NCI-H2171 (cell line): ENCODE measurements at regions not wholly inside any gene's neighbourhood (a gene's known extent, or its start where the extent isn't known, plus 50 kb on each side); places are given as distances from the start of the nearest gene placed in this dataset.
"Not testable (repeated sequence)": the region's sequence is repeated elsewhere in the genome, so short reads cannot be mapped to it uniquely, and the experiment has no call there.

Source experiments
- DNase-seq: peaks from one replicate; lab custom pipeline; 2025; lab: John Stamatoyannopoulos, UW

- no peak for DNase-seq
Observed at GRCh38 chr3:66808891-66809594, 189.1 kb upstream of the KBTBD8 start.

GRCh38 chr3:66809595-66809958 is 188.5 kb upstream of the KBTBD8 start:
- DNase-seq: no peak

- DNase-seq: no peak
Observed at GRCh38 chr3:66812136-66812535, 186.0 kb upstream of the KBTBD8 start.

DNA sequence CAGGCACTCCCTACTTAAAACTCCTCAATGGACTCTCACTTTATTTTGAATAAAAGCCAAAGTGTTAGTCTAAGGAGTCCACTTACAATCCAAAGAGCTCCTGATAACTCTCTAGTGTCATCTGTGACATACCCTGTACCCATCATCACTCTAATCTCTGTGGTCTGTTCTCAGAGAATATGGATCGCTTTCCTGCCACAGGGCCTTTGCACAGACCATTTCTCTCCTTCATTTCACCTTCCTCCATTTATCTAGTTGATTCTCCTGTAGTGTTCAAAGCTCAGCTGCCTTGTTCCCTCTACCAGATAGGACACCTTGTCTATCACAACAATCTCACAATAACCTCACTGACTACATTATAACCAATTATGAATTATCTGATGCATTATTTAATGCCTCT is 185.4 kb upstream of the KBTBD8 start:
- DNase-seq: no peak

DNA sequence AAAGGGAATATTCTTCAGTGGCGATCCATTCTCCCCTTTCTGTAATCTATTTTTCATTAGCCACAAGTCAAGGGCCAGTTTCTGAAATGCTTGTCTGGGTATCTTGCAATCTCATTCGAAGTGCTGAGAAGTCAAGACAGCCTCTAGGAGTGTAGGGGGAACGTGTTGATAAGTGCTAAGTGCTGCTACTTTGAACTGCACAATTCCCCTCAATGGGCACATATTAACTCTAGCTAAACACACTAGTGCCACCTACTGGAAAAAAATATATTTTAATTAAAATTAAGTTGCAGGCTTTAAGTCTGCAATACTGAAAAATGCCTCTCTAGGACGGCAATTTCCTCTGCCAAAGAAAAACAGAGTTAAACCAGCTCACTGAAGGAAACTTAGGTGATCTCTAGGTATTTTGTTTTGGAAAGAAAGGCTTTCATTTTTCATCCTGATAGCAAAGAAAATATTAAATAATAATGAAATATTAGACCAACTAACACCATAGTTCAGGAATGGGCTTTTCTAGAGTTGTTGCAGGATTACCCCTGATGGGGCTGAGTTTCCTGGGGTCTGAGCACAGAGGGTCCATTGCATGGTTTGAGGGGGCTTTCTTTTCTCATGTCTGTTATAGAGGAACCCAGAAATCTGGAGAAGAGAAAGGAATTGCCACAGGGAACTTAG is 181.9 kb upstream of the KBTBD8 start:
- peak; percentile 43 for DNase-seq

GRCh38 chr3:66817951-66818557 is 180.1 kb upstream of the KBTBD8 start:
- DNase-seq: no peak

DNA sequence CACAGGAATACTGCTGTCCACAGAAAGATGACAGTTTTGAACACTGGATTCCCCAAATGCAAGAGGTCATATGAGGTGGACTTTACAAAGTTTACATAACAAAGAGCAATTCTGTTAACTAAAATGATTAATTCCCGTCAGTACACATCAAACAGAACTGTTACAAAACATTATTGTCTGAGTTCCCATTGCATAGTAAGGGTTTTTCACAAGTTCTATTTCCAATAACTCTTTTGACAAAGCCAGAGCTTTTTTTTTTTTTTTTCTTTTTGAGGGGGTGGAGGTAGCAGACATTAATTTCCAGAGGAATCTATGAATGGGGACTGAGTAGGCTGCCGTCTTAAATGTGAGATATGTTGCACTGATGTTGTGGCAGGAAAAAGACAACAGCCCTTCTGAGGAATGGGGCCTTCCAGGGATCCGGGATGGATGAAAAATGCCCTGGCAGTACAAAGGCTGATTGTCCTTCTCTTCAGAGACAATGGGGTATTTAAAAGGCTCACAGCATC is 178.1 kb upstream of the KBTBD8 start:
- DNase-seq: no peak

DNA sequence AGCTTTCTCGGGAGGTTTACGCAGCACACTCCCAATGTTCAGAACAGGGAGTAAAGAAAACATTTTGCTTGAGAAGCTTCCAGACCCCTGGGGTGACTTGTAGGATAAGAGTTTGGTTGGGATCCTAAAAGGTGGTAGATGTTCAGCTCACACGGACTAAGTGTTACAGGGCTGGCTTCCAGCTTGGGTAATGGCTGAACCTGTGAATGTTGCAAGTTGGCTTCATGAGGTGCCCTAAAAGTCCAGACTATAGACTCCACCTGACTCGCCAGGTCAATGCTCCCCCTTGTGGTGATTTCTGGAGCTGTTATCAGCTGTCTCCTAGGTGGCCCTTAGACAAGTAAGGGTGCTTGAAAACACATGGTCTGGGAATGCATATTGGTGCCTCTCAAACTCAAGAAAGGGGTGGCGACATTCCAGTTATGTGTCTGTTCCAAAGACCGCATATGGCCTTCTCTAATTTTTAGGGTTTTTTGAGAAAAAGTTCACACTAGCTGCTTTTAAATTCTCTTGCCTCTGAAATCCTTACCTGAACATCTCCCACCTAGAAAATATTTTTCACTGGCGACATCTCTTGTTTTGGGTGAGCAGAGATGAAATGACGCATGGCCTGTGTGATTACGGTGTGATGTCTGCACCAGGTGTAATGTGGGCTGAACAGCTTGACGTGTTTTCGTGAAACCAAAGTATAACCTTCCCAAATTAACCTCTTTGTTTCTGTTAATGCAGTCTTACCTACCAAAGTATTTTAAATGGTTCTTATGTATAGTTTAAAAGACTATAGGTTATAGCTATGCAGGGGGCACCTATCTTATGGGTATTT is 175.7 kb upstream of the KBTBD8 start:
- no peak for DNase-seq

DNA sequence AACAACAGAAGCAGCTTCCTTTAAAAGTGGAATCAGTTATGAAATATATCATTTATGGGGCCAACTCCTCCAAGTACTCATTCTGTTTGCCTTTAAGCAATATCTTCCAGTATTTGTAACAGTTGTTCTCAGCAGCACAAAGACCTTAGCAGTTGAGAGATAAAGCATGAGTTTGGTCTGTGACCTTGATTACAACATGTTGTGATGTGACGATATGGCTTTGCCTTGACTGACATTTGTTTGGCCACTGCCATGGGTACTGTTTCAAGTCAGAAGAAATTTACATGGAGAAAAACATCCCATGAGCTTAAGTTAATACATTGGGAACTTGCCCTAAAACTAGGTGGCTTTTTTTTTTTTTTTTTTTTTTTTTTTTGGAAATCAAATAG is 175.1 kb upstream of the KBTBD8 start:
- no peak for DNase-seq

DNA sequence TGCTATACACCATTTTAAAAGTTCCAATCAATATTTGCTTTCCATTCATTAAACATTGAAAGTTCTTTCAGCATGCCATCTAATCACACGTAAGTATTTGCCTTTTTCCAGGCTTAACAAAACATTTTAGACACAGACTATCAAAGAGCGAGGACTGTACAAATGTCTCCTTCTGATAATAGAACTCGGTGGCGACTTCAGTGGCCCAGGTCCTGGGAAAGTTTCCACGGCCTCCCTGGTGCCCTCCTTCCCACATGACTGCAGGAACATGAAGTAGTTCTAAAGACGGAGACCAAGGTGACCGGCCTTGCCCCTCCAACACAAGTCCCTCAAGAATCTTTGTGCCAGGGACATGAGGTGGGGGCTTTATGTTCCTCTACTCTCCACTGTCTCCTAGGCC is 174.6 kb upstream of the KBTBD8 start:
- DNase-seq: no peak

DNA sequence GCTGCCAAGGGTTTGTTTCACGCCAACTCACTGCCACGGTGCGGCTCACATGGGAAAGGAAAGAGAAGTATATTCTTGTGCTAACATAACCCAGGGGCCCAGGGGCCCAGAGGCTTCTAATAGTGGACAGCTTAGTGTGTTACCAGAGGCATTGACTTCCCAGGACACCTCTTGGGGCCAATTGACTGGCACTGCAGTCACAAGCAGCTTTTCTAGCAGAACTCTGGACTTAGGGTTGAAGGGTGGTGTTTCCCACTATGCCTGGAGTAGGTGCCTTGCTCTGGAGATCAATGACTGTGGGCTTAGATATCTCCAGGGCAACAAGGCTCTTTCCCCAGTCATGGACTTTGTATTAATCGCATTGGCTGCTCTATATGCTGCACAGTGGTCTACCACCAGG is 172.7 kb upstream of the KBTBD8 start:
- no peak for DNase-seq

- no peak for DNase-seq
Observed at GRCh38 chr3:66827726-66828125, 170.4 kb upstream of the KBTBD8 start.

DNA sequence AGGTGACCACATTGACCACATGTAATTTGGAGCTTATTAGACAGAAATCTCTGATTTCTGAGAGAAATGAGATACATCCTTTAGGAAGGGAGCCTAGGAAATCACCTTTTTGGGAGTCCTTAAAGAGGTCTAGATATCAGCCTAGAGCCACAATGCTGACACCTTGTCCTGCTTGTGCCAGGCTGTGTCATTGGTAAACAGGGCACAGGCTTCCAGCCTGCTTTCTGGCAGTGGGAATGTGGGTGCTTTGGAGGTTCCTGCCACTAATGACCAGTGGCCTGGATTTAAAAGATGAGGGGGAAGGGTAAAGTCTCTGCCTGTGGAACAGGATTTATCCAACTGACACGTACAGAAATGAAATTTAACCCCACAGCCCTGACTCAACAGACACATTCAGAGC is 169.8 kb upstream of the KBTBD8 start:
- no peak for DNase-seq

DNA sequence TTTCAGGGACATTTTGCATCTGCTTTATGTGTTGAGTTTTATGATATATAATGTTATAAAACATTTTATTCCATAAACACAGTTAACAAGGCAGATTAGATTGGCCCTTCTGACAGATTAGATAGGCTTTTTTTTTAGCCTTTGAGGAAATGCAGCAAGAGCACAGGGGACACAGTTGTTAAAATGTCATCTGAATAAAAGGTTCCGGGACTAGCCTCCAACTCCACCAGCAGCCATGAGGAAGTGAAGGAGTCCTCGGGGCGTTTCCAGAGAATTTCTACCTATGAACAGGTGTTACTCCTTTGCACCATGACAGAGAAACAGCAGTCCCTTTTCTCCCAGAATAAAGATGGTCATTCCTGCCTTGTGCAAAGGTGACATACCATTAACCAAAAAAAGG is 167.8 kb upstream of the KBTBD8 start:
- DNase-seq: no peak

- DNase-seq: no peak
Observed at GRCh38 chr3:66831931-66832330, 166.2 kb upstream of the KBTBD8 start.

DNA sequence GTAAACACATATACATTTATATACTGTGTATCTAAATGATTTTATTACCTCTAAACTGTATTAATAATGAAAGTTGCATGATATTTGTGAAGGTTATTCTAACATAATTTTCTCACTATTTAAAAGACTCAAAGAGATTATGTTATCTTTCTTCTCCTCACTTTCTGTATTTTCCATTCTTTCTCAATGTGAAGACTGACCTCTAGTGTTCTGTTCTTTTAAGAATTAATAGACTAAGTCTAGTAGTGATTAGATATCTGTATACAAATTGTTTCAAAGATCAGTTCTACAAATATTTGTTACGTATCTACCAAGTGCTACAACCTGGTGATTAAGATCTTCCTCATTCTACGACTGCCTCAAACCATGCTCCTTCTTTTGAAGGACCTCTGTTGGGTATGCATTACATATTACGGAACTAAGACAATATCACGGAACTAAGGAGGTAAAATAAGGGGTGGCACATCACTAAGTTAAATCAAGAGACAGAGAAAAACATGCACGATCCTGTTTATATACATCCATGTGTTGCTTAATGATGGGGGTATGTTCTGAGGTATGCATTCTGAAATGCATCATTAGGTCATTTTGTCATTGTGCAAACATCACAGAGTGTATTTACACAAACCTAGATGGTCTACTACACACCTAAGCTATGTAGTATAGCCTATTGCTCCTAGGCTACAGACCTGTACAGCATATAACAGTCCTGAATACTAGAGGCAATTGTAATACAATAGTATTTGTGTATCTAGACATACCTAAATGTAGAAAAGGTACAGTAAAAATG is 161.5 kb upstream of the KBTBD8 start:
- no peak for DNase-seq

DNA sequence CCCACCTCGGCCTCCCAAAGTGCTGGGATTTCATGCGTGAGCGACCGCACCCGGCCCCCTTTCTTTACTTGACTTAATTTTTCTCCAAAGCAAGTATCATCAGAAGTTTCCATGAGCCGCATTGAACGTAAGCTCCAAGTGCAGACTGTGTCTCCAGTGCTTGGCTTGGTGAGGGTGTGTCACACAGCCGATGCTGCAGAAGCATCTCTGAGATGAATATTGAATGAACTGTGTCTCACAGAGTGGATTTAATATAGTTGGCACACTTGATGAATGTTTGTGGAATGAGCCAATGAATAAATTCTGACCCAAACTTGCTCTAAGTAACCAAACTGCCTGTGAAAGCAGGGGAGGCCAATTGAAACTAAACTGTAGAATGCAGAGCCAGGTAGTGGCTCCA is 159.4 kb upstream of the KBTBD8 start:
- DNase-seq: no peak

DNA sequence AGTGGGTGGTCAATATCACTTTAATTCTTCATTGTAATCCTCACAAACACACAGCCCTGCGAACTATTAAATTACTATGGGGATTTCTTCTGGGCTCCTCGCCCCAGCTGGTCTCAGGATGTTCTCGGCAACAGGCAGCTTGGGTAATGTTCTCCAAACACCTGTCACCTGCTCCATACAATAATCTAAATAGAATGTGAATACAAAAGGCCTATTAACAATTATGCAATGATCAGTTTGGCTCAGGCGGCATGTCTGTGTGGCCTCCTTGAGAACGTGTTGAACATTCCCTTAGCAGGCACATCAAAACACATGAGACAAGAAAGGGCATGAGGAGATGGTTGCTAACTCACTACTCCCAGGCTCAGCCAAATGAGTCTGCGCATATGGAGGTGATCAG is 158.6 kb upstream of the KBTBD8 start:
- peak; percentile 11 for DNase-seq

DNA sequence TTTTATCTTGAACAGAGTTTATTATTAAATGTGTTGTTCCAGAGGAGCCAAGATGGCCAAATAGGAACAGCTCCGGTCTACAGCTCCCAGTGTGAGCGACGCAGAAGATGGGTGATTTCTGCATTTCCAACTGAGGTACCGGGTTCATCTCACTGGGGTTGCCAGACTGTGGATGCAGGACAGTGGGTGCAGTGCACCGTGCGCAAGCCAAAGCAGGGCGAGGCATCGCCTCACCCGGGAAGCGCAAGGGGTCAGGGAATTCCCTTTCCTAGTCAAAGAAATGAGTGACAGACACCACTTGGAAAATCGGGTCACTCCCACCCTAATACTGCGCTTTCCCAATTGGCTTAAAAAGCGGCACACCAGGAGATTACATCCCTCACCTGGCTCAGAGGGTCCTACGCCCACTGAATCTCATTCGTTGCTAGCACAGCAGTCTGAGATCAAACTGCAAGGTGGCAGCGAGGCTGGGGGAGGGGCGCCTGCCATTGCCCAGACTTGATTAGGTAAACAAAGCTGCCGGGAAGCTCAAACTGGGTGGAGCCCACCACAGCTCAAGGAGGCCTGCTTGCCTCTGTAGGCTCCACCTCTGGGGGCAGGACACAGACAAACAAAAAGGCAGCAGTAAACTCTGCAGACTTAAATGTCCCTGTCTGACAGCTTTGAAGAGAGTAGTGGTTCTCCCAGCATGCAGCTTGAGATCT is 155.2 kb upstream of the KBTBD8 start:
- not testable (repeated sequence) for DNase-seq

DNA sequence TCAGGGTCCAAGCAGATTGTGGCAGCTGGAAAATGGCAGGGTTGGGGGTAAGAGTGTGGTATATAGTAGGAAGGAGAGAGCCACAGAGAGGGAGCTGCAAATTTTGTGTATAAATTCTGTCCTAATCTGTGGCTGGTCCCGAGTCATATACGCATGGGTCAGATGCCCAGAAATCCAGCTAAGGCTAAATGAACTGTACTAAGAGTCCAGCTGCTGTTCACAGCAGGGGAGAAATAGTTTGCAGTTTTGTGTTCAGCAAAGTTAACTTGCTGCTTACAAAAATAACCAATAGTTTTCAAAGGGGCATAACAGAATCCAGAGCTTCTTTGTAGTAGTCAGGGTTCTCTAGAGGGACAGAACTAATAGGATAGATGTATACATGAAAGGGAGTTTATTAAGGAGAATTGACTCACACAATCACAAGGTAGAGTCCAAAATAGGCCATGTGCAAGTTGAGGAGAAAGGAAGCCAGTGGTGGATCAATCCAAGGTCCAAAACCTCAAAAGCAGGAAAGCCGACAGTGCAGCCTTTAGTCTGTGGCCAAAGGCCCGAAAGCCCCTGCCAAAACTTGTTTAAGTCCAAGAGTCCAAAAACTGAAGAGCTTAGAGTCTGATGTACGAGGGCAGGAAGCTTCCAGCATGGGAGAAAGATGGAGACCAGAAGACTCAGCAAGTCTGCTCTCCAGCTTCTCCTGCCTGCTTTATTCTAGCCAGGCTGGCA is 146.1 kb upstream of the KBTBD8 start:
- no peak for DNase-seq
